ENCODE measurements at regions not wholly inside any gene's neighbourhood (a gene's known extent, or its start where the extent isn't known, plus 50 kb on each side); places are given as distances from the start of the nearest gene placed in this dataset.

- TF ChIP-seq, protein P1, sequence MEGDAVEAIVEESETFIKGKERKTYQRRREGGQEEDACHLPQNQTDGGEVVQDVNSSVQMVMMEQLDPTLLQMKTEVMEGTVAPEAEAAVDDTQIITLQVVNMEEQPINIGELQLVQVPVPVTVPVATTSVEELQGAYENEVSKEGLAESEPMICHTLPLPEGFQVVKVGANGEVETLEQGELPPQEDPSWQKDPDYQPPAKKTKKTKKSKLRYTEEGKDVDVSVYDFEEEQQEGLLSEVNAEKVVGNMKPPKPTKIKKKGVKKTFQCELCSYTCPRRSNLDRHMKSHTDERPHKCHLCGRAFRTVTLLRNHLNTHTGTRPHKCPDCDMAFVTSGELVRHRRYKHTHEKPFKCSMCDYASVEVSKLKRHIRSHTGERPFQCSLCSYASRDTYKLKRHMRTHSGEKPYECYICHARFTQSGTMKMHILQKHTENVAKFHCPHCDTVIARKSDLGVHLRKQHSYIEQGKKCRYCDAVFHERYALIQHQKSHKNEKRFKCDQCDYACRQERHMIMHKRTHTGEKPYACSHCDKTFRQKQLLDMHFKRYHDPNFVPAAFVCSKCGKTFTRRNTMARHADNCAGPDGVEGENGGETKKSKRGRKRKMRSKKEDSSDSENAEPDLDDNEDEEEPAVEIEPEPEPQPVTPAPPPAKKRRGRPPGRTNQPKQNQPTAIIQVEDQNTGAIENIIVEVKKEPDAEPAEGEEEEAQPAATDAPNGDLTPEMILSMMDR (IDR thresholded peaks at IDR 0.05; ENCODE audit: low read depth, low read length), result no peak
- H3K4me3 ChIP-seq (replicated peaks in 1 of 2; ENCODE audit: low read depth in 2 of 2, low read length in 2 of 2), result no peak overlapping the region
- DNase-seq (ENCODE audit: low read depth in 2 of 2), result no peak
Measured at GRCh38 chr4:156623376-156623775, 348.2 kb downstream of the PDGFC start.

GRCh38 chr4:156620786-156621185 is 350.8 kb downstream of the PDGFC start:
- no peak overlapping the region for H3K4me3 ChIP-seq (replicated peaks in 1 of 2; ENCODE audit: low read depth in 2 of 2, low read length in 2 of 2)
- DNase-seq (ENCODE audit: low read depth in 2 of 2), result no peak
- TF ChIP-seq, protein P1 (IDR thresholded peaks at IDR 0.05; ENCODE audit: low read depth, low read length), result no peak

DNA sequence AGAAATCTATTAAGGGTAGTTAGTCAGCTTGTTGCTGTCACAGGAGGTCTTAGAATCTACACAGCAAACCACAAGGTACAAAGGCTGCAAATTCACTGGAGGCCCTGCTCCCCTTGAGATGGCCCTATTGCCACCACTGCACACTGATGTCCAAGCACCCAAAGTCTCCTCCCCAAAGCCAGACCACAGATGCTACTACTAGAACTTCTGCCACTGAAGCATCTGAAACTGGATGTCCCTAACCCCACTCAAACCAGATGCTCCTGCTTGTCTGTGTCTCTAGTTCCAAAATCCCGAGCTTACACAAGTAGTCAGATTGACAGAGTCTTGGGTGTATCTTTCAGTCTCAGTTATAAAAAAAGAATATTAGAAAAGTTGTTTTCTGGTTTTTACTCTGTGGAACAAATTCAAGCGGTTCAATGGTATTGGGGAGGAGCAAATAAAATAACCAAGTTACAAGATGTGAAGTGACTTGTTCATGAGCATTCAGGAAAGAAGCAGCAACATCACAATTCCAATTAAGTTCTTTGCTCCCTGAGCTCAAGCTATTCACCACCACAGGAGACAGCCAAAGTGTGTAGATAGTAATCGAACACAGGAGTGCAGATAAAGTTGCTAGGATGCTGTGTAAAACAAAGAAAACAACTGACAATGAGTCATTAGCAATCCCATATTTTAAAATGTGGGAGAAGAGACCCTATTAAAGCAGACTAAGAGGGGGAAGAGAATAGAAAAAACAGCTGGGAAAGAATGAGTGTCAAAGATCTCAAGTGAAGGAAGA is 352.3 kb downstream of the PDGFC start:
- no peak overlapping the region for H3K4me3 ChIP-seq (replicated peaks in 1 of 2; ENCODE audit: low read depth in 2 of 2, low read length in 2 of 2)
- TF ChIP-seq, protein P1 (IDR thresholded peaks at IDR 0.05; ENCODE audit: low read depth, low read length), result no peak
- no peak for DNase-seq (ENCODE audit: low read depth in 2 of 2)

- TF ChIP-seq, protein P1 (IDR thresholded peaks at IDR 0.05; ENCODE audit: low read depth, low read length), result no peak
- DNase-seq (ENCODE audit: low read depth in 2 of 2), result peak; percentile 79 to 94
- H3K4me3 ChIP-seq (replicated peaks in 1 of 2; ENCODE audit: low read depth in 2 of 2, low read length in 2 of 2), result no peak overlapping the region
Measured at GRCh38 chr4:156615066-156615531, 356.5 kb downstream of the PDGFC start.

- no peak for DNase-seq (ENCODE audit: low read depth in 2 of 2)
- TF ChIP-seq, protein P1 (IDR thresholded peaks at IDR 0.05; ENCODE audit: low read depth, low read length), result no peak
- no peak overlapping the region for H3K4me3 ChIP-seq (replicated peaks in 1 of 2; ENCODE audit: low read depth in 2 of 2, low read length in 2 of 2)
Measured at GRCh38 chr4:156614536-156614935, 357.1 kb downstream of the PDGFC start.

GRCh38 chr4:156609421-156609820 is 362.2 kb downstream of the PDGFC start:
- no peak for DNase-seq (ENCODE audit: low read depth in 2 of 2)
- TF ChIP-seq, protein P1 (IDR thresholded peaks at IDR 0.05; ENCODE audit: low read depth, low read length), result no peak

More at GRCh38 chr4:156609421-156609820, 362.2 kb downstream of the PDGFC start:
- no peak overlapping the region for H3K4me3 ChIP-seq (replicated peaks in 1 of 2; ENCODE audit: low read depth in 2 of 2, low read length in 2 of 2)
